HCT116 (cell line): ENCODE measurements at regions not wholly inside any gene's neighbourhood (a gene's known extent, or its start where the extent isn't known, plus 50 kb on each side); places are given as distances from the start of the nearest gene placed in this dataset.

Source experiments
- ATF3 ChIP-seq: IDR thresholded peaks from 2 replicates; pipeline ENCODE4 v1.6.1; 2012
- CTCF ChIP-seq, 3 experiments: fragments of 200-600 bp in 1 of 3; sonication (generic) in 1 of 3; IDR thresholded peaks in 2 of 3; conservative IDR thresholded peaks in 1 of 3; 2 replicates each; pipeline ENCODE4 v1.5.1; 2012 to 2017; ENCODE audit warnings: low read depth in 2 of 3, low read length in 2 of 3, antibody characterized with exemption in 1 of 3, borderline replicate concordance in 1 of 3, control low read depth in 1 of 3, mild to moderate bottlenecking in 1 of 3, mixed read lengths in 1 of 3, mixed run types in 1 of 3, moderate library complexity in 1 of 3; ENCODE audit not compliant: insufficient read depth in 1 of 3
- EZH2 ChIP-seq: fragments of 200-600 bp; sonication (generic); IDR thresholded peaks from 2 replicates; pipeline ENCODE4 v1.6.1; 2017; ENCODE audit warnings: antibody characterized with exemption, mixed run types
- MAX ChIP-seq: IDR thresholded peaks from 2 replicates; pipeline ENCODE4 v1.6.1; 2012
- POLR2AphosphoS5 ChIP-seq: IDR thresholded peaks from 2 replicates; pipeline ENCODE4 v1.6.1; 2011; ENCODE audit warnings: mild to moderate bottlenecking, low read depth, low read length, moderate library complexity
- REST ChIP-seq: IDR thresholded peaks from 2 replicates; pipeline ENCODE4 v1.6.1; 2012; ENCODE audit warnings: low read depth
- SRF ChIP-seq: IDR thresholded peaks from 2 replicates; pipeline ENCODE4 v1.6.1; 2012; ENCODE audit warnings: low read depth
- ZBTB33 ChIP-seq: IDR thresholded peaks from 2 replicates; pipeline ENCODE4 v1.6.1; 2011; ENCODE audit warnings: mild to moderate bottlenecking, low read length, moderate library complexity; ENCODE audit not compliant: insufficient replicate concordance; ENCODE audit errors: extremely low read depth

- TF ChIP-seq ZBTB33 (no peak), CTCF (IDR thresholded peaks at IDR 0.05 in 2 of 3, conservative IDR thresholded peaks at IDR 0.05 in 1 of 3; ENCODE audit: borderline replicate concordance in 1 of 3, insufficient read depth in 1 of 3, low read depth in 2 of 3, low read length in 2 of 3) (no peak), REST (no peak), EZH2 (no peak), POLR2AphosphoS5 (no peak), MAX (no peak), ATF3 (no peak), SRF (no peak)
Measured at GRCh38 chr1:106700211-106700610, 356.3 kb upstream of the PRMT6 start.
